Renal pelvis (tissue), 1 donor: ENCODE measurements at regions not wholly inside any gene's neighbourhood (a gene's known extent, or its start where the extent isn't known, plus 50 kb on each side); places are given as distances from the start of the nearest gene placed in this dataset.
"Not testable (repeated sequence)": the region's sequence is repeated elsewhere in the genome, so short reads cannot be mapped to it uniquely, and the experiment has no call there.

Experiments used
- DNase-seq: peaks from one replicate; pipeline ENCODE4 v3.0.0-alpha.2; 2013

GRCh38 chr19:34871911-34872310, 54.8 kb upstream of the ZNF30 start:
- DNase-seq, result not testable (repeated sequence)

- no peak for DNase-seq
Observed at GRCh38 chr19:34867631-34868030, 59.1 kb upstream of the ZNF30 start.

- DNase-seq, result not testable (repeated sequence)
Observed at GRCh38 chr19:34865225-34865624, 61.5 kb upstream of the ZNF30 start.

GRCh38 chr19:34859823-34860736, 66.6 kb upstream of the ZNF30 start:
- DNase-seq, result not testable (repeated sequence)

GRCh38 chr19:34859325-34859724, 67.4 kb upstream of the ZNF30 start:
- not testable (repeated sequence) for DNase-seq

- DNase-seq, result no peak
Observed at GRCh38 chr19:34856052-34856451, 70.7 kb upstream of the ZNF30 start.

GRCh38 chr19:34853369-34853768, 73.3 kb upstream of the ZNF30 start:
- no peak for DNase-seq

- DNase-seq, result no peak
Observed at GRCh38 chr19:34852669-34853068, 74.0 kb upstream of the ZNF30 start.

- no peak for DNase-seq
Observed at GRCh38 chr19:34851277-34851804, 75.4 kb upstream of the ZNF30 start.

- DNase-seq, result no peak
Observed at GRCh38 chr19:34847393-34847792, 74.4 kb upstream of the ZNF599 start.

GRCh38 chr19:34844277-34844676, 71.3 kb upstream of the ZNF599 start:
- DNase-seq, result no peak

GRCh38 chr19:34841780-34842179, 68.8 kb upstream of the ZNF599 start:
- DNase-seq, result no peak

GRCh38 chr19:34838753-34839431, 65.9 kb upstream of the ZNF599 start:
- DNase-seq, result peak; percentile 41

GRCh38 chr19:34838248-34838647, 65.2 kb upstream of the ZNF599 start:
- DNase-seq, result peak; percentile 2

GRCh38 chr19:34837262-34837661, 64.2 kb upstream of the ZNF599 start:
- DNase-seq, result no peak

- DNase-seq, result no peak
Observed at GRCh38 chr19:34835631-34836351, 62.8 kb upstream of the ZNF599 start.

GRCh38 chr19:34834472-34835061, 61.6 kb upstream of the ZNF599 start:
- no peak for DNase-seq

- DNase-seq, result no peak
Observed at GRCh38 chr19:34832581-34833112, 59.6 kb upstream of the ZNF599 start.

- DNase-seq, result no peak
Observed at GRCh38 chr19:34831714-34832113, 58.7 kb upstream of the ZNF599 start.

GRCh38 chr19:34828156-34828555, 55.1 kb upstream of the ZNF599 start:
- no peak for DNase-seq

GRCh38 chr19:34825212-34825611, 52.2 kb upstream of the ZNF599 start:
- no peak for DNase-seq

- no peak for DNase-seq
Observed at GRCh38 chr19:34824686-34825085, 51.7 kb upstream of the ZNF599 start.
